B cell (primary cell): ENCODE measurements at regions not wholly inside any gene's neighbourhood (a gene's known extent, or its start where the extent isn't known, plus 50 kb on each side); places are given as distances from the start of the nearest gene placed in this dataset.
"Not testable (repeated sequence)": the region's sequence is repeated elsewhere in the genome, so short reads cannot be mapped to it uniquely, and the experiment has no call there.

Experiments
- ATAC-seq: fragments of 200-7000 bp; cut with Tn5 transposase; one replicate; pipeline ENCODE4 v1.10.0; 2021; ENCODE audit warnings: low read depth, mild to moderate bottlenecking, moderate number of reproducible peaks, moderate library complexity
- CTCF ChIA-PET: fragments of 350-600 bp; sonication (Branson Sonifier 250); formaldehyde crosslinking; loops from one replicate; lab custom pipeline; 2021; ENCODE audit warnings: antibody characterized with exemption, inconsistent platforms; lab: Charles Lee
- POLR2A ChIA-PET: fragments of 350-600 bp; sonication (Branson Sonifier 250); formaldehyde crosslinking; loops from one replicate; lab custom pipeline; 2021; ENCODE audit warnings: antibody characterized with exemption; lab: Charles Lee
- DNase-seq: peaks from one replicate; pipeline ENCODE4 v3.0.0; 2013
- H2AFZ ChIP-seq: 2 replicates; pipeline ENCODE4 v1.6.1; 2012; ENCODE audit warnings: mild to moderate bottlenecking, low read depth, low read length; ENCODE audit not compliant: insufficient read depth, poor library complexity, severe bottlenecking
- H3K27ac ChIP-seq, 2 donors: 1 replicate in 1 of 2; 2 replicates in 1 of 2; pipeline ENCODE4 v1.5.1; 2012 to 2013; ENCODE audit warnings: low read length in 2 of 2, mild to moderate bottlenecking in 2 of 2, moderate library complexity in 1 of 2
- H3K27me3 ChIP-seq, 4 experiments: fragments of 200-600 bp in 1 of 4; sonication (generic) in 1 of 4; replicated peaks in 1 of 4; 1 replicate in 2 of 4; 2 replicates in 2 of 4; pipeline versions ENCODE4 v1.6.1 to v1.7.0; 2013 to 2016; ENCODE audit warnings: low read length in 3 of 4, mild to moderate bottlenecking in 2 of 4, mixed read lengths in 1 of 4, moderate library complexity in 1 of 4; ENCODE audit not compliant: insufficient read depth in 4 of 4, control insufficient read depth in 3 of 4; ENCODE audit errors: control extremely low read depth in 1 of 4
- H3K36me3 ChIP-seq, 2 experiments: replicated peaks in 1 of 2; 1 replicate in 1 of 2; 2 replicates in 1 of 2; pipeline versions ENCODE4 v1.6.1 to v1.7.1; 2013; ENCODE audit warnings: low read length in 1 of 2; ENCODE audit not compliant: insufficient read depth in 2 of 2, control insufficient read depth in 1 of 2; ENCODE audit errors: control extremely low read depth in 1 of 2, extremely low read depth in 1 of 2
- H3K4me1 ChIP-seq, 2 donors: fragments of 200-600 bp in 1 of 2; sonication (generic) in 1 of 2; 1 replicate in 1 of 2; 2 replicates in 1 of 2; pipeline versions ENCODE4 v1.5.1 to v1.6.1; 2013 to 2017; ENCODE audit warnings: low read length in 2 of 2; ENCODE audit not compliant: control insufficient read depth in 2 of 2, insufficient read depth in 2 of 2
- H3K4me2 ChIP-seq: replicated peaks from 2 replicates; pipeline ENCODE3; 2012; ENCODE audit warnings: mild to moderate bottlenecking, low read depth, low read length; ENCODE audit not compliant: poor library complexity, severe bottlenecking
- H3K4me3 ChIP-seq, 5 experiments: fragments of 200-600 bp in 1 of 5; sonication (generic) in 1 of 5; 1 replicate in 3 of 5; 2 replicates in 2 of 5; pipeline versions ENCODE4 v1.5.1 to v1.7.0; 2011 to 2016; ENCODE audit warnings: low read length in 4 of 5, mild to moderate bottlenecking in 4 of 5, low read depth in 2 of 5, control low read depth in 1 of 5, moderate library complexity in 1 of 5; ENCODE audit not compliant: insufficient read depth in 1 of 5; ENCODE audit errors: control extremely low read depth in 1 of 5, extremely low read depth in 1 of 5
- H3K79me2 ChIP-seq: fragments of 200-600 bp; sonication (generic); one replicate; pipeline ENCODE4 v1.6.0; 2016; ENCODE audit warnings: low read length; ENCODE audit not compliant: control insufficient read depth, insufficient read depth
- H3K9ac ChIP-seq: fragments of 200-600 bp; sonication (generic); 2 replicates; pipeline ENCODE4 v1.6.1; 2017; ENCODE audit warnings: mild to moderate bottlenecking, low read length, moderate library complexity
- H3K9me3 ChIP-seq, 3 donors: one replicate each; pipeline versions ENCODE4 v1.6.1 to v1.7.1; 2013; ENCODE audit warnings: low read length in 2 of 3; ENCODE audit not compliant: control insufficient read depth in 2 of 3, insufficient read depth in 1 of 3; ENCODE audit errors: control extremely low read depth in 1 of 3
- H4K20me1 ChIP-seq: 2 replicates; pipeline ENCODE4 v1.6.0; 2012; ENCODE audit warnings: mild to moderate bottlenecking, low read length; ENCODE audit not compliant: insufficient read depth, control insufficient read depth, poor library complexity, severe bottlenecking
- H3K27ac Mint-ChIP-seq: one replicate; pipeline ENCODE4 v1.8.0; 2021; ENCODE audit warnings: mixed read lengths
- H3K27me3 Mint-ChIP-seq: one replicate; pipeline ENCODE4 v1.8.0; 2021; ENCODE audit warnings: mixed read lengths
- H3K4me1 Mint-ChIP-seq: one replicate; pipeline ENCODE4 v1.8.0; 2021; ENCODE audit warnings: mixed read lengths
- H3K4me3 Mint-ChIP-seq: one replicate; pipeline ENCODE4 v1.8.0; 2021; ENCODE audit warnings: mixed read lengths
- H3K9me3 Mint-ChIP-seq: one replicate; pipeline ENCODE4 v1.8.0; 2022; ENCODE audit warnings: mixed read lengths; ENCODE audit not compliant: insufficient read depth
- CTCF ChIP-seq: fragments of 200-600 bp; IDR thresholded peaks from one replicate; pipeline ENCODE4 v1.8.0; 2022; ENCODE audit warnings: antibody characterized with exemption, mild to moderate bottlenecking
- EZH2 ChIP-seq: IDR thresholded peaks from 2 replicates; pipeline ENCODE4 v1.6.1; 2012; ENCODE audit warnings: borderline replicate concordance, low read depth, mild to moderate bottlenecking, moderate library complexity, low read length; ENCODE audit not compliant: insufficient read depth, poor library complexity, severe bottlenecking
- WGBS: methylation state at CpG from one replicate; pipeline ENCODE4 v1.1.5; 2013; ENCODE audit warnings: missing lambda C conversion rate; ENCODE audit not compliant: insufficient coverage; 5-methylcytosine and 5-hydroxymethylcytosine counted together
- intact Hi-C: fragments of 100-400 bp; cut with micrococcal nuclease; formaldehyde crosslinking; loops from one replicate; pipeline ENCODE4 v1.10.0; 2022

- no CpG with 5 or more reads among the region's 1 CpG for whole genome bisulfite sequencing
- H3K4me1 Mint-ChIP-seq: no peaks in the 10 kb centered on the region
- no peak for ATAC-seq
Observed at GRCh38 chr2:123609077-123609476, 416.0 kb upstream of the CNTNAP5 start.

DNA sequence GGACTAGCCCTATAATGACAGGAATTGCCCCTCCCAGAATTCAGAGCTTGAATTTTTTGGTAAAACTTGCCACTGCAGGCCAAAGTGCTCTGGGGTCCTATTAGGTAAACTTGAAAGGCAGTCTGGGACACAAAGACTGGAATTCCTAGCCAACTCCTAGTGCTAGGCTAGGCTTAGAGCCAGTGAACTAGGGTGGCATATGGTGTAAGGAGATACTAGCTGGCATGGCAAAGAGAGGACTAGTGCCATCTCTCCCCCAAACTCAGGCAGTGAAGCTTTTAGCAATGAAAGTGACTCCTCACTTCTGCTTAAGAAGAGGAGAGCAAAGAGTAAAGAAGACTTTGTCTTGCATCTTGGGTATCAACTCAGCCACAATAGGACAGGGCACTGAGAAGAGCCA is 410.5 kb upstream of the CNTNAP5 start:
- intact Hi-C loops: no loop called here

More at GRCh38 chr2:123609077-123609476, 416.0 kb upstream of the CNTNAP5 start:
- Histone ChIP-seq H3K79me2 (no peaks in the 10 kb centered on the region), H3K4me2 (no peak overlapping the region), H4K20me1 (no peaks in the 10 kb centered on the region), H3K27me3 (no peaks in the 10 kb centered on the region), H3K4me1 (no peaks in the 10 kb centered on the region), H2AFZ (no peak overlapping the region), H3K36me3 (no peaks in the 10 kb centered on the region), H3K9ac (no peak overlapping the region), H3K27ac (no peak overlapping the region), H3K4me3 (no peak overlapping the region), H3K9me3 (peaks cover 0 to 6% (median 4%) of the 10 kb centered on the region in 3 donors)
- TF ChIP-seq CTCF (no peak), EZH2 (no peak)
- H3K27ac Mint-ChIP-seq: no peak overlapping the region
- intact Hi-C loops: no loop called here
- no peak overlapping the region for H3K4me3 Mint-ChIP-seq
- no peak for DNase-seq
- POLR2A ChIA-PET: no interaction called here
- no peaks in the 10 kb centered on the region for H3K27me3 Mint-ChIP-seq
- H3K9me3 Mint-ChIP-seq: peaks cover 2% of the 10 kb centered on the region
- CTCF ChIA-PET: no interaction called here

GRCh38 chr2:123618642-123619041 is 406.4 kb upstream of the CNTNAP5 start:
- H3K4me1 Mint-ChIP-seq, H3K4me2 ChIP-seq, H3K9me3 ChIP-seq, CTCF ChIA-PET, H3K9ac ChIP-seq, H3K27ac Mint-ChIP-seq, intact Hi-C loops, H3K27ac ChIP-seq, H2AFZ ChIP-seq, DNase-seq, H3K79me2 ChIP-seq, H3K4me3 Mint-ChIP-seq, H3K9me3 Mint-ChIP-seq, H3K4me1 ChIP-seq, H4K20me1 ChIP-seq, POLR2A ChIA-PET, H3K36me3 ChIP-seq, H3K4me3 ChIP-seq, ATAC-seq, H3K27me3 Mint-ChIP-seq, H3K27me3 ChIP-seq: not testable (repeated sequence)
- 85% methylated on average over 5 of the region's 8 CpGs for WGBS

More for the DNA sequence above, 410.5 kb upstream of the CNTNAP5 start:
- no peak overlapping the region for H3K27ac ChIP-seq
- no peaks in the 10 kb centered on the region for H3K4me1 ChIP-seq
- ChIA-PET POLR2A (no interaction called here), CTCF (no interaction called here)
- Mint-ChIP-seq H3K27ac (no peak overlapping the region), H3K9me3 (peaks cover 2% of the 10 kb centered on the region), H3K4me3 (no peak overlapping the region), H3K27me3 (no peaks in the 10 kb centered on the region), H3K4me1 (no peaks in the 10 kb centered on the region)
- no peaks in the 10 kb centered on the region for H3K27me3 ChIP-seq
- no peaks in the 10 kb centered on the region for H4K20me1 ChIP-seq
- TF ChIP-seq CTCF (no peak), EZH2 (no peak)
- no peak overlapping the region for H3K4me2 ChIP-seq
- no peak overlapping the region for H2AFZ ChIP-seq
- H3K4me3 ChIP-seq: no peak overlapping the region
- no peak overlapping the region for H3K9ac ChIP-seq
- no peak for ATAC-seq
- peaks cover 0 to 3% (median 3%) of the 10 kb centered on the region in 3 donors for H3K9me3 ChIP-seq
- no peak for DNase-seq
- H3K36me3 ChIP-seq: no peaks in the 10 kb centered on the region
- no peaks in the 10 kb centered on the region for H3K79me2 ChIP-seq
